GM12891 (cell line): ENCODE measurements at regions not wholly inside any gene's neighbourhood (a gene's known extent, or its start where the extent isn't known, plus 50 kb on each side); places are given as distances from the start of the nearest gene placed in this dataset.

ENCODE experiments used
- DNase-seq: peaks from one replicate; pipeline ENCODE4 v3.0.0; 2011; ENCODE audit warnings: low spot score; ENCODE audit not compliant: insufficient read length
- FAIRE-seq: peaks from 2 replicates; lab custom pipeline; 2011; peaks lifted over from hg19 to GRCh38; lab: Jason Lieb, UNC
- PAX5 ChIP-seq: IDR thresholded peaks from 2 replicates; pipeline ENCODE4 v1.6.1; 2011; ENCODE audit warnings: low read length, moderate library complexity, mild to moderate bottlenecking; ENCODE audit not compliant: insufficient read depth, severe bottlenecking
- POLR2A ChIP-seq: IDR thresholded peaks from 2 replicates; pipeline ENCODE4 v1.6.1; 2011; ENCODE audit warnings: low read depth, low read length, control low read depth
- POLR2AphosphoS5 ChIP-seq: IDR thresholded peaks from 2 replicates; pipeline ENCODE4 v1.6.1; 2011; ENCODE audit warnings: low read depth, low read length, control low read depth
- POU2F2 ChIP-seq: IDR thresholded peaks from 2 replicates; pipeline ENCODE4 v1.6.1; 2011; ENCODE audit warnings: low read depth, mild to moderate bottlenecking, control low read depth, low read length, moderate library complexity
- SPI1 ChIP-seq: IDR thresholded peaks from 2 replicates; pipeline ENCODE4 v1.6.1; 2011; ENCODE audit warnings: low read depth, low read length, control low read depth
- TAF1 ChIP-seq: IDR thresholded peaks from 2 replicates; pipeline ENCODE4 v1.6.1; 2011; ENCODE audit warnings: low read depth, low read length, control low read depth

DNA sequence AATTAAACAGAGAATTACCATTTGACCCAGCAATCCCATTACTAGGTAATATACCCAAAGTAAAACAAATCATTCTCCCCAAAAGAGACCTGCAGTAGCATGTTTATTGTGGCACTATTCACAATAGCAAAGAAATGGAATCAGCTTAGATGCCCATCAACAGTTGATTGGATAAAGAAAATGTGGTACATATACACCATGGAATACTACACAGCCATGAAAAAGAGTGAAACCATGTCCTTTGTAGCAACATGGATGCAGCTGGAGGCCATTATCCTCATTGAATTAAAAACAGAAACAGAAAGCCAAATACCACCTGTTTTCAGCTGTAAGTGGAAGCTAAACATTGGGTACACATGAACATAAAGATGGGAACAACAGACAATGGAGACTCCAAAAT, 1141.8 kb upstream of the AUTS2 start:
- DNase-seq (no peak), FAIRE-seq (no peak)
- TF ChIP-seq POLR2AphosphoS5 = no peak
- TF ChIP-seq POLR2A = no peak
- no peak for TF ChIP-seq PAX5
- no peak for TF ChIP-seq POU2F2
- no peak for TF ChIP-seq SPI1
- no peak for TF ChIP-seq TAF1

DNA sequence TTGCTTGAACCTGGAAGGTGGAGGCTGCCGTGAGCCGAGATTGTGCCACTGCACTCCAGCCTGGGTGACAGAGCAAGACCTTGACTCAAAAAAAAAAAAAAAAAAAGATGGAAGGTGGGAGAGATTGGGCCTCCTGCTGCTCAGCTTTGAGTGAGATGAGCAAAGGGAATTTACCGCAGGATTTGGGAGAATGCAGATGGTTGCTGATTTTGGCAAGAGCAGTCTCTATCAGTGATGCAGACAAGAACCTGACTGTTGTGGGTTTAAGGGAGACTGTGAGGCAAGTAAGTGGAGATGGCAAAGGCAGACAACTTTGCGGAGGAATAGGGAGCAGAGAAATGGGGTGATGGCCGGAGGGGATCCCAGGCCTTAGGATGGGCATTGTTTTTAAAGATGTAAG, 1140.8 kb upstream of the AUTS2 start:
- no peak for FAIRE-seq
- no peak for DNase-seq
- TF ChIP-seq POLR2A (no peak), TAF1 (no peak), PAX5 (no peak), POU2F2 (no peak), POLR2AphosphoS5 (no peak), SPI1 (no peak)

DNA sequence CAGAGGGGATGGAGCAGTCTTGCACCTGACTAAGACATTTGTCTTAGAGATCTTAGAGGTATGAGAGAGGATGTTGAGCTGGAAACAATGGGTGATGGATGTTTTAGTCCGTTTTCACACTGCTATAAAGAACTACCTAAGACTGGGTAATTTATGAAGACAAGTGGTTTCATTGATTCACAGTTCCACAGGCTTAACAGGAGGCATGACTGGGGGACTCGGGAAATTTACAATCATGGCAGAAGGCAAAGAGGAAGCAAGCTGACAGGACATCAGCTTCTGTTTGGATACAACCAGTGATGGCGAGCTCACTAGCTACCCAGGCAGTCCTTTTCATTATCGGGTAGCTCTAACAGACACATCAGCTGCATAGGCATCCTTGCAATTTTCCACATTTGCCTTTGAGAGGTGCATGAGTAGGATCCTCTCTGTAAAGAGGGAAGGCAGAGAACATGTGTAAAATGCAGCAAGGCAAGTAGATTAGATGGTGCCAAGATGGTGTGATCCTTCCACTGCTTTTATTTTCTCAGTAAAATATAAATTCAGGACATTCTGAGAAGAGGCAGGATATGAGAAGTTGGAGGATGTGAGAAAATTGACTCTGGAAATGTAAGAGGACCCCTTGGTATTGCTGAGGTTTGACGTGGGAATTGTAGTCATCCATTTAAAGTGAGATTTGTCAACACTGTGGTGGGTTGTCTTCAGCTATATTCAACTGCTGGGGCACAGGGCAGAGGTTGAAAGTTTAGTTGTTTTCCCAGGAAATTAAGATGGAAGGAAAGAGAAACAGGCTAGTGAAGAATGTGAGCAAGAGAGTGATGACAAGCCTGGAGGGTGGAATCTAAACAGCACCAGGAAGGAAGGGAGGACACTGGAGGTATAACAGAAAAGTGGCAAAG, 1140.0 kb upstream of the AUTS2 start:
- FAIRE-seq (no peak), DNase-seq (no peak)
- TF ChIP-seq PAX5 = no peak
- no peak for TF ChIP-seq SPI1
- no peak for TF ChIP-seq POLR2AphosphoS5
- no peak for TF ChIP-seq TAF1
- TF ChIP-seq POU2F2 = no peak
- TF ChIP-seq POLR2A = no peak

DNA sequence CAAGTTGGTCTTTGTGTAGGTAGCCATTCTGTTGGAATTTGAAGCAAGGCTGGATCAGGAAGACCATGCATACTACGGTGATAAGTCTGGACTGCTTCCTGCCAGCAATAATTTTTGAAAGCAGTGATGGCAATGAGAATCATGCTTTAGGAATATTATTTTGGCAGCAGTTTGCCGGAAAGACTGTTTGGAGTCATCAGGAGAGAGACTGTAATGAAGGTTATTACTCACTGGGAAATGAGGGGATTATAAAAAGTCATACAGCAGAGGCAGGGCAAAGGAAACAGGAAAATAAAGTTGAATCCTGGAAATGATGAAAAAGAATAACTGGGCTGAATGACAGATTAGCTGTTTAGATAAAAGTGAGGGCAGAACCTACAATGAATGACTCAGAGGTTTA, 1136.8 kb upstream of the AUTS2 start:
- no peak for FAIRE-seq
- no peak for TF ChIP-seq SPI1
- no peak for TF ChIP-seq POLR2A
- no peak for TF ChIP-seq PAX5
- no peak for TF ChIP-seq POLR2AphosphoS5
- TF ChIP-seq POU2F2 = no peak
- no peak for TF ChIP-seq TAF1
- no peak for DNase-seq

DNA sequence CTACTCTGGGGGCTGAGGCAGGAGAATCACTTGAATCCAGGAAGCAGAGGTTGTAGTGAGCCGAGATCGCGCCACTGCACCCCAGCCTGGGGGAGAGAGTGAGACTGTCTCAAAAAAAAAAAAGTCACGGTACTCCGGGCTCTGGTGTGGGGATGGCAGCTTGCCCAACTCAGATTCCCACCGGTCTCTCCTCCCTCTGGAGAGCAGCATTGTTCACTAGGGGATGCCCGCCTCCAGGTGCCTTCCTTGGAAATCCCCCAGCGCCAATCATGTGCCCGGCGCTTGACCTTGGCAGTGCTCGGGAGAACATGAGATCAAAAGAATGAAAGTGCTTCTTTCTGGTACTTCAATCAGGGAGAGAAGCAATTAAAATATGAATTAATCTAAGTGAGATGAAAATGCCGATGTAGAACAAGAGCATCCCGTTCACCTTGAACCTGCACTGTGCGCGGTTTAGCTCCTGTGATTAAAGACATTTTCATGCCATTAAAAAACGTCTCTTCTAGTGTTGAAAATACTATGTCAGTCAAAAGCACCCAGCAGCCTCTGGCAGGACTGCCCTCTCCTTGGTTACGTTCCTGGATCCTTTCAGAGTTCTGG, 1127.3 kb upstream of the AUTS2 start:
- TF ChIP-seq SPI1 (no peak), POU2F2 (no peak), POLR2A (no peak), POLR2AphosphoS5 (no peak), TAF1 (no peak), PAX5 (no peak)
- FAIRE-seq (no peak), DNase-seq (no peak)

DNA sequence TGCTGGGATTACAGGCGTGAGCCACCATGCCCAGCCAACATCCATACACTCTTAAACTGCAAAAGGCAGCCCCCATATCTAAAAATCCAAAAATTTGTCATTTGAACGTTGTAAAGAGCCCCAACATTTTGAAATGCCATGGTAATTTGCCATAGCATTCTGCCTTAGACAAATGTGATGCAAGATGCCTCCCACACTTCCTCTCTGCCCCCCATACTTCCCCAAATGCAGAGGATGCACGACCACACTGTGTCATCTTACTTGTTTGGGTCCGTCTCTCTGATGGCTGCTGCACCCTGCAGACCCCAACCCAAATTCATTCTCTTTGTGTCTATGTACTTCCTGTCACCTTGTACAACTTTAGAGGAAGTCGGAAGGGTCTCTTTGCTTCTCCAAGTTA, 1125.6 kb upstream of the AUTS2 start:
- TF ChIP-seq PAX5 = no peak
- TF ChIP-seq POLR2AphosphoS5 = no peak
- no peak for TF ChIP-seq TAF1
- no peak for TF ChIP-seq POLR2A
- TF ChIP-seq SPI1 = no peak
- TF ChIP-seq POU2F2 = no peak
- no peak for DNase-seq
- FAIRE-seq = no peak

DNA sequence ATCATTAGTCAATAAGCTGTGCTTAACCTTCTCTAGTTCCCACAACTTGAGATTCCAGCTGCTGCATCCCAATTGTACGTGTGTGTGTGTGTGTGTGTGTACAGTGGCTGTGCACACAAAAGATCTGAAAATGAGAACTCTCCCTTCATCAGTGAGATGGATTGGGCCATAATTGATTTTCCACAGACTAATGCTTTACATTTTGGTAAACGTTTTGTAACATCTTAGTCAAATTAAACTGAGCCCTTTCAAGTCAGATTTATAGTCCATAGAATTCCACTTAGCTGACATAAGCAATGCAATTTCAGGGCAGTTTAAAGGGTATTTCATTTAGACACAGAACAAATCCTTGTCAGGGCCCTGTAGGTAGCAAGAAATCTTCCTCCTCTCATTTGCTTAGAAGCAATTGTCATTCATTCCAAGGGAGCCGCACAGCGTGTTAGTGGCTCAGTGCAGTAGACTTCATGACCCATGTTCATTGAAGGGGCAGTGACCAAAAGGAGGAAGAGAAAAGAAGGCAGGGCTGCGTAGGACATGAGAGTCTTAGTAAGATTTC, 1123.5 kb upstream of the AUTS2 start:
- FAIRE-seq (no peak), DNase-seq (no peak)
- TF ChIP-seq SPI1 = no peak
- TF ChIP-seq POU2F2 = no peak
- TF ChIP-seq POLR2A = no peak
- TF ChIP-seq PAX5 = no peak

DNA sequence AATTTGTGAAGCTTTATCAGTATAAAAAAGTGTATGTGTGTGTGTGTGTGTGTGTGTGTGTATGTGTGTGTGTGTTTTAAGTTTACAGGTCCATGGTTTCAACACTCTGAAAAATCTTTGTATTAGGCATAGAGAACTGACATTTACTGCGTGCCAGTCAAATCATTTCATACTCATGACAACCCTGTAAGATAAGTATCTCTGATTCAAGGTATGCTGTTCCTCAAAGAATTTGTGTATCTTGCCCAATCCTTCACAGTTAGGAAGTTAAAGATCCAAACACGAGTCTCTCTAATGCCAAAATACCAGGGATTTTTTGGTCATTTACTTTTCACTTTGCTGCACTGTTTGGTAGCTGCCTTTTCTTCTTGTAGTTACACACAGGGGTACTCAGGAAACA, 1121.3 kb upstream of the AUTS2 start:
- DNase-seq (no peak), FAIRE-seq (no peak)
- TF ChIP-seq PAX5 = no peak
- TF ChIP-seq SPI1 = no peak
- TF ChIP-seq POU2F2 = no peak
- TF ChIP-seq TAF1 = no peak
- TF ChIP-seq POLR2AphosphoS5 = no peak

DNA sequence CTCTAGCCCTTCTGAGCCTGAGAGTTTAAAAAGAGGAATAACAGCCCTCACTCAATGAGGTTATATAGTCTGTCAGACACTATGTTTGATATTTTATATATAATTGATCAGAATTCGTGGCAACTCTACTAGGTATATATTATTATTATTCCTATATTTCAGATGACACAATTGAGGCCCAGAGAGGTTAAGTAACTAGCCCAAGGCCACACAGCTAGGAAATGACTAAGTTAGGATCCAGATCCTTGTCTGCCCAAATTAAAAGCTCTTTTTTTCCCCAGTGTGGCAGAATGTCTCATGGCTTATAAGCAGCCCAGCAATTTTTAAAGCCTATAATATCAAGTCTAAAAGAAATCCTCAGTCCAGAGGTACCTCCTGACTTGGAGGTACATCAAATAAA, 1119.9 kb upstream of the AUTS2 start:
- no peak for DNase-seq
- no peak for FAIRE-seq
- TF ChIP-seq POLR2AphosphoS5 (no peak), POU2F2 (no peak), PAX5 (no peak)

DNA sequence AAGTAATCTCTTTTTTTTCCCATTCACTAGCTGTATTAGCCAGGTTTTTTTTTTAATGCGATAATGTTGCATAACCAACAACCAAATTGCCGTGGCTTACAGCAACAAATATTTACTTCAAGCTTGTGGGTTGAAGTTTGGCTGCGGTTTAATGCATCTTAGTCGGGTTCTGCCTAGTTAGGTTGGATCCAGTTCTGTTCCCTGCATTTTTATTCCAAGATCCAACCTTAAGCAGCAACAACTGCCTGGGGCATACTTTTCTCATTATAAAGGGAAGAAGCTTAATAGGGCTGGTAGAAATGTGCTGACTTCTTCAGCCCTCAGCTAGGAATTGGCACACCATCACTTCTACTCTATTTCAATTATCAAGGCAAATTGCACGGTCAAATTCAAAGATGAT, 1115.5 kb upstream of the AUTS2 start:
- no peak for DNase-seq
- FAIRE-seq = no peak
- TF ChIP-seq POLR2AphosphoS5 (no peak), PAX5 (no peak), TAF1 (no peak), POU2F2 (no peak), POLR2A (no peak), SPI1 (no peak)
